Islet precursor cell (in vitro differentiated cells): ENCODE measurements at regions not wholly inside any gene's neighbourhood (a gene's known extent, or its start where the extent isn't known, plus 50 kb on each side); places are given as distances from the start of the nearest gene placed in this dataset.
"Not testable (repeated sequence)": the region's sequence is repeated elsewhere in the genome, so short reads cannot be mapped to it uniquely, and the experiment has no call there.

ENCODE experiments used
- DNase-seq: peaks from one replicate; pipeline ENCODE4 v3.0.0-alpha.2; 2018

DNA sequence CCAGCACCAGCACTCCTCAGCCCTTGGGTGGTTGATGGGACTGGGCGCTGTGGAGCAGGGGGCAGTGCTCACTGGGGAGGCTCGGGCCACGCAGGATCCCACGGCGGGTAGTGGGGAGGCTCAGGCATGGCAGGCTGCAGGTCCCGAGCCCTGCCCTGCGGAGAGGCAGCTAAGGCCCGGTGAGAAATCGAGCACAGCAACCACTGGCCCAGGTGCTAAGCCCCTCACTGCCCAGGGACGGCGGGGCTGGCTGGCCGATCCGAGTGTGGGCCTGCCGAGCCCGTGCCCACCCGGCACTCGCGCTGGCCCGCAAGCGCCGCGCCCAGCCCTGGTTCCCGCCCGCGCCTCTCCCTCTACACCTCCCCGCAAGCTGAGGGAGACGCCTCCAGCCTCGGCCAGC is 56.0 kb upstream of the ZNF195 start:
- DNase-seq = no peak

DNA sequence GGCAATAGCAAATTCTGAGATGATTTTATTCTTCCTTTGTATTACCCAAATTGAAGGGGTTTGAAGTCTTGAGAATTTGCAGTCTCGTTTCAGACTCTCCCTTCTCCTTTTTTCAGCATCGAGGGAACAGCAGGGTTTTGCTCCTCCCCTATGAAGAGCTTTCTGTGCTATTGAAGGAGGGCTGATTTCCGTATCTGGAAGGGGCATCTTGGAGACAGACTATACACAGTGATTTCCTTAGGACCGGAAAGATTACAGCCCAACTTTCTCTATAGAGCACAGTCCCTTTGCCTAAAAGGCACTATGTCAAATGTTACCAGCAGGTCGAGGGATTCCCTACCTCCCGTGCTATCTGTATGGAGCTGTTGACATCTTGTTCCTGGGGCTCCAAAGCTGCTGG is 50.2 kb upstream of the ZNF195 start:
- DNase-seq = not testable (repeated sequence)
